Posterior vena cava (tissue), 2 donors: ENCODE measurements at regions not wholly inside any gene's neighbourhood (a gene's known extent, or its start where the extent isn't known, plus 50 kb on each side); places are given as distances from the start of the nearest gene placed in this dataset.

Source experiments
- DNase-seq: peaks from one replicate; pipeline ENCODE4 v3.0.0-alpha.2; 2020; ENCODE audit warnings: low spot score
- intact Hi-C, 2 donors: fragments of 100-400 bp; cut with DNase I; formaldehyde crosslinking; loops; one replicate each; pipeline versions ENCODE4 v1.14.1 to v1.14.2; 2022 to 2023
- donor health status: DM: yes; HTN: yes; CAD: no.
- donor health status: DM: yes; HTN: yes; CAD: no.

- DNase-seq, result no peak
- intact Hi-C loops, result no loop called here
Observed at GRCh38 chr5:158530115-158530514, 569.6 kb downstream of the EBF1 start.

GRCh38 chr5:158529454-158529853 is 570.3 kb downstream of the EBF1 start:
- no peak for DNase-seq
- intact Hi-C loops, result no loop called here

- intact Hi-C loops, result no loop called here
Observed at GRCh38 chr5:158525663-158526062, 574.1 kb downstream of the EBF1 start.

GRCh38 chr5:158524070-158524469 is 575.6 kb downstream of the EBF1 start:
- no peak for DNase-seq
- intact Hi-C loops, result no loop called here

More at GRCh38 chr5:158525663-158526062, 574.1 kb downstream of the EBF1 start:
- no peak for DNase-seq

- DNase-seq, result no peak
- intact Hi-C loops, result no loop called here
Observed at GRCh38 chr5:158522776-158523175, 576.9 kb downstream of the EBF1 start.

GRCh38 chr5:158521995-158522394 is 577.7 kb downstream of the EBF1 start:
- intact Hi-C loops, result no loop called here
- no peak for DNase-seq

GRCh38 chr5:158519433-158520021 is 580.2 kb downstream of the EBF1 start:
- intact Hi-C loops, result no loop called here
- DNase-seq, result no peak

GRCh38 chr5:158516521-158516920 is 583.2 kb downstream of the EBF1 start:
- intact Hi-C loops, result no loop called here
- DNase-seq, result no peak

GRCh38 chr5:158514986-158515359 is 584.7 kb downstream of the EBF1 start:
- DNase-seq, result no peak

GRCh38 chr5:158514319-158514985 is 585.3 kb downstream of the EBF1 start:
- no peak for DNase-seq
- intact Hi-C loops, result no loop called here

More at GRCh38 chr5:158514986-158515359, 584.7 kb downstream of the EBF1 start:
- intact Hi-C loops, result no loop called here

GRCh38 chr5:158513490-158514318 is 586.0 kb downstream of the EBF1 start:
- intact Hi-C loops, result no loop called here
- DNase-seq, result no peak

- intact Hi-C loops, result no loop called here
- no peak for DNase-seq
Observed at GRCh38 chr5:158511454-158511853, 588.3 kb downstream of the EBF1 start.

- DNase-seq, result no peak
- intact Hi-C loops, result no loop called here
Observed at GRCh38 chr5:158510479-158510878, 589.2 kb downstream of the EBF1 start.

- DNase-seq, result no peak
- intact Hi-C loops, result no loop called here
Observed at GRCh38 chr5:158506648-158507047, 593.1 kb downstream of the EBF1 start.

GRCh38 chr5:158502686-158503085 is 597.0 kb downstream of the EBF1 start:
- no peak for DNase-seq
- intact Hi-C loops, result no loop called here

- intact Hi-C loops, result no loop called here
- DNase-seq, result no peak
Observed at GRCh38 chr5:158499892-158500418, 599.8 kb downstream of the EBF1 start.

- intact Hi-C loops, result no loop called here
- DNase-seq, result no peak
Observed at GRCh38 chr5:158499075-158499891, 600.4 kb downstream of the EBF1 start.

- intact Hi-C loops, result no loop called here
- no peak for DNase-seq
Observed at GRCh38 chr5:158496624-158497023, 603.1 kb downstream of the EBF1 start.

GRCh38 chr5:158494541-158494940 is 605.2 kb downstream of the EBF1 start:
- intact Hi-C loops, result no loop called here
- DNase-seq, result no peak
